HG03558 (cell line): ENCODE measurements at regions not wholly inside any gene's neighbourhood (a gene's known extent, or its start where the extent isn't known, plus 50 kb on each side); places are given as distances from the start of the nearest gene placed in this dataset.

ENCODE experiments used
- ATAC-seq: cut with Tn5 transposase; IDR thresholded peaks from one replicate; pipeline ENCODE4 v1.9.1; 2021; ENCODE audit warnings: moderate number of reproducible peaks; ENCODE audit not compliant: unreplicated experiment; ENCODE audit errors: extremely low read depth

GRCh38 chr2:222071911-222072310, 226.9 kb downstream of the PAX3 start:
- ATAC-seq, result no peak

GRCh38 chr2:222064286-222064685, 234.5 kb downstream of the PAX3 start:
- no peak for ATAC-seq

- no peak for ATAC-seq
These were observed 239.9 kb downstream of the PAX3 start for GRCh38 chr2:222058819-222059445.

GRCh38 chr2:222057347-222058073, 241.3 kb downstream of the PAX3 start:
- no peak for ATAC-seq

- ATAC-seq, result no peak
These were observed 243.5 kb downstream of the PAX3 start for GRCh38 chr2:222055328-222055727.

GRCh38 chr2:222054813-222055212, 244.0 kb downstream of the PAX3 start:
- ATAC-seq, result no peak

GRCh38 chr2:222052934-222053367, 245.8 kb downstream of the PAX3 start:
- no peak for ATAC-seq

- ATAC-seq, result no peak
These were observed 247.8 kb downstream of the PAX3 start for GRCh38 chr2:222050981-222051380.

- no peak for ATAC-seq
These were observed 248.9 kb downstream of the PAX3 start for GRCh38 chr2:222049946-222050345.

GRCh38 chr2:222043897-222044296, 254.9 kb downstream of the PAX3 start:
- no peak for ATAC-seq

GRCh38 chr2:222042666-222043065, 256.1 kb downstream of the PAX3 start:
- no peak for ATAC-seq

GRCh38 chr2:222040333-222040732, 258.5 kb downstream of the PAX3 start:
- no peak for ATAC-seq

GRCh38 chr2:222039821-222040220, 259.0 kb downstream of the PAX3 start:
- no peak for ATAC-seq

- ATAC-seq, result no peak
These were observed 260.6 kb downstream of the PAX3 start for GRCh38 chr2:222038067-222038802.

- ATAC-seq, result no peak
These were observed 261.6 kb downstream of the PAX3 start for GRCh38 chr2:222037211-222037610.

GRCh38 chr2:222034058-222034457, 264.7 kb downstream of the PAX3 start:
- ATAC-seq, result no peak

GRCh38 chr2:222033541-222033940, 265.3 kb downstream of the PAX3 start:
- no peak for ATAC-seq

- ATAC-seq, result no peak
These were observed 272.9 kb downstream of the PAX3 start for GRCh38 chr2:222025881-222026271.

- ATAC-seq, result no peak
These were observed 273.6 kb downstream of the PAX3 start for GRCh38 chr2:222024932-222025880.

GRCh38 chr2:222017252-222017850, 281.4 kb downstream of the PAX3 start:
- ATAC-seq, result no peak
